ENCODE measurements at regions not wholly inside any gene's neighbourhood (a gene's known extent, or its start where the extent isn't known, plus 50 kb on each side); places are given as distances from the start of the nearest gene placed in this dataset.

DNA sequence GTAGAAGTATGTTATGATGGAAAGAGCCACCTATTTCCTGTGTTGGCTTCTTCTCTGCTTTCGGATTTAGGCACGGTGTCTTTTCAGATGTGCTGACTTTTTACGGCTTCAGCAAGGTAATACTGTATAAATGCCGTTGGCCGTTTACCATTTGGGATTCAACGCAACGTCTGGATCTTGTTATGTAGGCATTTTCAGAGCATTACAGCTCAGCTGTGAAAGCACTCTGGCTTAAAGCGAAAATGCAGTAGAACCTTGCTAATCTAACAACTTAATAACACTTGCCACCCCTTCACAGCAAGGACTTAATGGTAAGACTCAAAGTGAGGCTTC, 229.9 kb downstream of the EFCAB11 start:
- no peak overlapping the region for H3K4me3 Mint-ChIP-seq
- TF ChIP-seq, protein P1, sequence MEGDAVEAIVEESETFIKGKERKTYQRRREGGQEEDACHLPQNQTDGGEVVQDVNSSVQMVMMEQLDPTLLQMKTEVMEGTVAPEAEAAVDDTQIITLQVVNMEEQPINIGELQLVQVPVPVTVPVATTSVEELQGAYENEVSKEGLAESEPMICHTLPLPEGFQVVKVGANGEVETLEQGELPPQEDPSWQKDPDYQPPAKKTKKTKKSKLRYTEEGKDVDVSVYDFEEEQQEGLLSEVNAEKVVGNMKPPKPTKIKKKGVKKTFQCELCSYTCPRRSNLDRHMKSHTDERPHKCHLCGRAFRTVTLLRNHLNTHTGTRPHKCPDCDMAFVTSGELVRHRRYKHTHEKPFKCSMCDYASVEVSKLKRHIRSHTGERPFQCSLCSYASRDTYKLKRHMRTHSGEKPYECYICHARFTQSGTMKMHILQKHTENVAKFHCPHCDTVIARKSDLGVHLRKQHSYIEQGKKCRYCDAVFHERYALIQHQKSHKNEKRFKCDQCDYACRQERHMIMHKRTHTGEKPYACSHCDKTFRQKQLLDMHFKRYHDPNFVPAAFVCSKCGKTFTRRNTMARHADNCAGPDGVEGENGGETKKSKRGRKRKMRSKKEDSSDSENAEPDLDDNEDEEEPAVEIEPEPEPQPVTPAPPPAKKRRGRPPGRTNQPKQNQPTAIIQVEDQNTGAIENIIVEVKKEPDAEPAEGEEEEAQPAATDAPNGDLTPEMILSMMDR (conservative IDR thresholded peaks at IDR 0.05): no peak
- H3K27me3 Mint-ChIP-seq: no peaks in the 10 kb centered on the region
- H3K9me3 Mint-ChIP-seq: no peaks in the 10 kb centered on the region
- no peak overlapping the region for H3K27ac Mint-ChIP-seq
- H3K4me1 Mint-ChIP-seq (ENCODE audit: unreplicated experiment): peaks cover 12% of the 10 kb centered on the region
- H3K36me3 Mint-ChIP-seq: no peaks in the 10 kb centered on the region
- no peak for DNase-seq (ENCODE audit: extremely low spot score, unreplicated experiment)

DNA sequence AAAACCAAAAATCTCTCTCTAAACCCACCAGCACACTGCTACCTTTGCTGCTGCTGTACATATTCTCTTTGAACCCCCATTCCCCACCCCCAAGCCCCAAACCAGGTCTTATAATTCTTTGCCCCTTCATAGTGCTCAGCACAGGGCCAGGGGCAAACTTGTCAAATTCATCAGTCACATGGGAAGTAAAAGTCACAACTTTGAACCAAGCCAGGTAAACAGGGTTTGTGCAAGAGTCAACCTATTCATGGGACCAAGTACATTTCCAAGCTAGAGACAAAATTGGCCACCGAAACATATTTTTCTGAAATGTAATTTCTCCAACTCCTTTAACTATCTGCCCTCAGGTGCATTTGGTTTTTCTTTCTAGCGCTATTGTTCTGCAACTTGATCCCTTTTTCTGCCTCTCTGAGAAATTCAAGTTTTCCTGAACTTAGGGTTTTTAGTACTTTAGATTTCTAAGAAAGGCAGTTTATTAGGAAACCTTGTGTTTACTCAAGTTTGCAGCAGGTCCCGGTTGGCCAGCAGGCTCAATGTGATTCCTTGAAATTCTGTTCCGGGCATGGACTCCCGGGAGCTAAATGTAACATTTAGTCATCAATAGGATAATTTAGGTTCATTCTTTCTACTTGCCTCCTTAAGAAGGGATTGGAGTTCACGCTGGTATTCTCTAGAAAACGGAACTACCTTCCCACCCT, 230.5 kb downstream of the EFCAB11 start:
- H3K27ac Mint-ChIP-seq: no peak overlapping the region
- H3K27me3 Mint-ChIP-seq: no peaks in the 10 kb centered on the region
- H3K4me1 Mint-ChIP-seq (ENCODE audit: unreplicated experiment): peaks cover 12% of the 10 kb centered on the region
- TF ChIP-seq, protein P1 (conservative IDR thresholded peaks at IDR 0.05): no peak
- DNase-seq (ENCODE audit: extremely low spot score, unreplicated experiment): no peak
- H3K4me3 Mint-ChIP-seq: no peak overlapping the region
- no peaks in the 10 kb centered on the region for H3K36me3 Mint-ChIP-seq
- H3K9me3 Mint-ChIP-seq: no peaks in the 10 kb centered on the region

DNA sequence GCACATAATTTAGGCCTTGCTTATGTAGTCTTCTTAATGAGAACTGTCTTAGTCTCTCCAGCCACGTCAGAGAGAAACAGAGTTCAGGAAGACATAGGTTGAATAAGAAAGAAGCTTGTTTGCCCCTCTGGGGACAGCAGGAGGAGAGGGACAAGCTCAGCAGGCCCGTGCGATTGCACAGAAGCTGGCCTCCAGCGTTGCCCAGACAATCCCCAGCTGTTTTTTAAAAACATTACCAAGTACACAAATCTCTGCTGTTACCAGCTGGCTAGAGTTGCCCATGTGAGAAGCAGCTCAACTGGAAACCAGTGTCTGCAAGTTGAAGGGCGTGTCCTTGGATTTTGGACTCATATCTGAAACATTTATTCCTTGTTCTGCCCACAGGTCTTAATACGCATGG, 232.6 kb downstream of the EFCAB11 start:
- Mint-ChIP-seq H3K4me1 (ENCODE audit: unreplicated experiment) (peaks cover 12% of the 10 kb centered on the region), H3K4me3 (no peak overlapping the region)
- TF ChIP-seq, protein P1 (conservative IDR thresholded peaks at IDR 0.05): no peak

DNA sequence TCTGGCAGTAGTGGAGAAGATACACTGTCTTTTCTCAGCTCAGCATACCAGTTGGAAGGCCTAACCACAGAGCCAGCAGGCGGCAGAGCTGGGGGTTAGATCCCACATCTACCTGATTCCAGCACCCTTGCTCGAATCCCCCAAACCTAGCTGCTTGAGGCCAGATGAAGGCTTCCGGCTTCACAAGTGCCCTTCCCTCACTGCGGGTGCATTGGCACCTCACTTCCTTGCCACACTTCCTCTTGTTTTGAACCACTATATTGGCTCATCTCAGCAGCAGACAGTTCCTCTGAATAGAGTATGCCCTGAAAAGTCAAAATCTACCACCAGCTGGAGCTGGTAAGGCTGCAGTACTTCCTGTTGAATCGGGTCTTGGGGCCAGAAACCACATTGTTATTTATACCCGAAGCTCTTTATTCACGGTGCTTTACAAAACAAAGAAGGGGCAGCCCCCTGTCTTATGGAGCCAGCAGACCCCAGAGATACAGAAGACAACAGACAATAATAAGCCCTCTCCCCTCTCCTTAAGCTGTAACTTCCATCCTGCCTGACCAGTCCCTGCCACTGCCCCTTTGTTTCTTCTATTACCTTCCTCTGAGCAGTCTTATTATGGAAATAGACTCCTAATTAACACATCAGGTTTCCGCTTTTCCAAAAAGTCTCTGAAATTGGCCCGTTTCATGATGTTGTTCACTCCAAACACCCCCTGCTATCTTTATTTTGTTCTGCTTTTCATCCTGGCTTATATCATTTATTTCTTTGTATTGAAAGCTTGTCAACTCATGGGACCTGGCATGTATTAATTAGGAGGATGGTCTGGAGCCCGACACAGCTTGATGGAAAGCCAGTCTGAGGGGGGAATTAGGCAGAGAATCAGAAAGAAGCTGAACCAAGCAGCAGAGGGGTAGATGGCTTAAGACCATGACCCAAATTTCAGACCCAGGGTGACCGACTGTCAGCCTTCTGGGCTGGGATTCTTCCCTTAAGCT, 233.5 kb downstream of the EFCAB11 start:
- TF ChIP-seq, protein P1 (conservative IDR thresholded peaks at IDR 0.05): no peak

More for the DNA sequence above, 232.6 kb downstream of the EFCAB11 start:
- H3K9me3 Mint-ChIP-seq: no peaks in the 10 kb centered on the region
- H3K27me3 Mint-ChIP-seq: no peaks in the 10 kb centered on the region
- no peak for DNase-seq (ENCODE audit: extremely low spot score, unreplicated experiment)
- H3K27ac Mint-ChIP-seq: no peak overlapping the region
- H3K36me3 Mint-ChIP-seq: no peaks in the 10 kb centered on the region

DNA sequence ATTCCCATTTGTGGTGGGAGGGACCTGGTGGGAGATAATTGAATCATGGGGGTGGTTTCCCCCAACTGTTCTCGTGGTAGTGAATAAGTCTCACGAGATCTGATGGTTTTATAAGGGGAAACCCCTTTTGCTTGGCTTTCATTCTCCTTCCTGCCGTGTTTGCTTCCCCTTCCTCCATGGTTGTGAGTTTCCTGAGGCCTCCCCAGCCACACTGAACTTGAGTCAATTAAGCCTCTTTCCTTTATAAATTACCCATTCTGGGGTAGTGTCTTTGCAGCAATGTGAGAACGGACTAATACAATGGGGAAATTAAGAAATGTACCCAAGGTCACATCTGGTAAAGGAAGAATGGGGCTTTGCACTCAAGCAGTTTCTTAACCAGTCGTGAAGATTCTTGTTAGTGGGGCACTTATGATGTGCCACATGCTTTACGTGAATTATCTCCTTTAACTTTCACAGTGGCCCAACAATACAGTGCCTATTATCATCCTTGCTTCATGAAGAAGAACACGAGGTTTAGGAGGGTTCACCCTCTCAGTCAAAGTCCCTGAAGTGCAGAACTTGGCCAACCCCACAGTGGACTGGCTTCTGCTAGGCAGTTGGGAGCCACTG, 234.3 kb downstream of the EFCAB11 start:
- H3K9me3 Mint-ChIP-seq: no peaks in the 10 kb centered on the region
- H3K36me3 Mint-ChIP-seq: no peaks in the 10 kb centered on the region
- H3K4me3 Mint-ChIP-seq: no peak overlapping the region
- TF ChIP-seq, protein P1 (conservative IDR thresholded peaks at IDR 0.05): no peak
- H3K27ac Mint-ChIP-seq: no peak overlapping the region
- no peak for DNase-seq (ENCODE audit: extremely low spot score, unreplicated experiment)
- no peaks in the 10 kb centered on the region for H3K27me3 Mint-ChIP-seq
- peaks cover 12% of the 10 kb centered on the region for H3K4me1 Mint-ChIP-seq (ENCODE audit: unreplicated experiment)

More for the DNA sequence above, 233.5 kb downstream of the EFCAB11 start:
- no peak overlapping the region for H3K4me3 Mint-ChIP-seq
- H3K27me3 Mint-ChIP-seq: no peaks in the 10 kb centered on the region
- no peaks in the 10 kb centered on the region for H3K36me3 Mint-ChIP-seq
- H3K4me1 Mint-ChIP-seq (ENCODE audit: unreplicated experiment): peaks cover 12% of the 10 kb centered on the region
- H3K27ac Mint-ChIP-seq: no peak overlapping the region
- no peaks in the 10 kb centered on the region for H3K9me3 Mint-ChIP-seq
- no peak for DNase-seq (ENCODE audit: extremely low spot score, unreplicated experiment)
